Calu3 (cell line): ENCODE measurements at regions not wholly inside any gene's neighbourhood (a gene's known extent, or its start where the extent isn't known, plus 50 kb on each side); places are given as distances from the start of the nearest gene placed in this dataset.

Experiments
- BruUV-seq: library from RNA; stranded (reverse); fragments of 400-500 nt; replicated peaks from 2 replicates; lab custom pipeline; 2021; lab: Mats Ljungman, UMichigan
- CTCF ChIA-PET: fragments of 300-600 bp; sonication (Branson Sonifier 250); formaldehyde crosslinking; loops from one replicate; lab custom pipeline; 2022; ENCODE audit warnings: antibody characterized with exemption; lab: Charles Lee
- DNase-seq: peaks from one replicate; pipeline ENCODE4 v3.0.0; 2022
- H3K27ac Mint-ChIP-seq: one replicate; pipeline ENCODE4 v1.8.0; 2022; ENCODE audit warnings: mixed read lengths; ENCODE audit not compliant: unreplicated experiment
- H3K27me3 Mint-ChIP-seq: one replicate; pipeline ENCODE4 v1.8.0; 2022; ENCODE audit warnings: mixed read lengths; ENCODE audit not compliant: unreplicated experiment
- H3K36me3 Mint-ChIP-seq: one replicate; pipeline ENCODE4 v1.8.0; 2022; ENCODE audit warnings: mild to moderate bottlenecking, moderate library complexity, mixed read lengths; ENCODE audit not compliant: insufficient read depth, unreplicated experiment
- H3K4me1 Mint-ChIP-seq: one replicate; pipeline ENCODE4 v1.8.0; 2022; ENCODE audit warnings: mild to moderate bottlenecking, low read depth, mixed read lengths; ENCODE audit not compliant: unreplicated experiment
- H3K4me3 Mint-ChIP-seq: one replicate; pipeline ENCODE4 v1.8.0; 2022; ENCODE audit warnings: mild to moderate bottlenecking, low read depth, moderate library complexity, mixed read lengths; ENCODE audit not compliant: unreplicated experiment
- H3K9me3 Mint-ChIP-seq: one replicate; pipeline ENCODE4 v1.8.0; 2022; ENCODE audit warnings: low read depth, mixed read lengths; ENCODE audit not compliant: unreplicated experiment
- intact Hi-C: fragments of 100-400 bp; cut with micrococcal nuclease; formaldehyde crosslinking; loops from one replicate; pipeline ENCODE4 v1.10.0; 2022; ENCODE audit not compliant: unreplicated experiment
- TF ChIP-seq, protein P1 (sequence below): fragments of 200-600 bp; IDR thresholded peaks from one replicate; pipeline ENCODE4 v1.8.0; 2022; ENCODE audit warnings: antibody characterized with exemption; ENCODE audit not compliant: unreplicated experiment

DNA sequence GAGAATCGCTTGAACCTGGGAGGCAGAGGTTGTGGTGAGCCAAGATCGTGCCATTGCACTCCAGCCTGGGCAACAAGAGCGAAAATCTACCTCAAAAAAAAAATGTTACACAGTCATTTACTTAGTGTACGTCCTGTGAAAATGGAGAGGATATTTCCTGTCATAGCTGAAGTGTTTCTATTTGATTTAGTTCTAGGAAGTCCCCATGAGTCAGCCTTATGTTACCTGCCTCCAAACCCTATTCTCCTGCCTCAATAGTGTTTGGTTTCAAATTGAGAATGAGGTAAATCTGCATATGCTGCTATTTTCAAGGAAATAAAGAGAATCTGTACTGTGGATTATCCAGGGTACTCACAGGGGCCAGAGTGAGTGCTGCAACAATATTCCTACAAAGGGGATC lies 1284.5 kb upstream of the AUTS2 start:
- Mint-ChIP-seq H3K4me3 (no peak overlapping the region), H3K9me3 (peaks cover 5% of the 10 kb centered on the region), H3K36me3 (no peaks in the 10 kb centered on the region), H3K27ac (no peak overlapping the region), H3K27me3 (no peaks in the 10 kb centered on the region), H3K4me1 (no peaks in the 10 kb centered on the region)
- DNase-seq, result no peak
- CTCF ChIA-PET, result no interaction called here
- intact Hi-C loops, result no loop called here
- no TSS peak for BruUV-seq
- TF ChIP-seq, protein P1, sequence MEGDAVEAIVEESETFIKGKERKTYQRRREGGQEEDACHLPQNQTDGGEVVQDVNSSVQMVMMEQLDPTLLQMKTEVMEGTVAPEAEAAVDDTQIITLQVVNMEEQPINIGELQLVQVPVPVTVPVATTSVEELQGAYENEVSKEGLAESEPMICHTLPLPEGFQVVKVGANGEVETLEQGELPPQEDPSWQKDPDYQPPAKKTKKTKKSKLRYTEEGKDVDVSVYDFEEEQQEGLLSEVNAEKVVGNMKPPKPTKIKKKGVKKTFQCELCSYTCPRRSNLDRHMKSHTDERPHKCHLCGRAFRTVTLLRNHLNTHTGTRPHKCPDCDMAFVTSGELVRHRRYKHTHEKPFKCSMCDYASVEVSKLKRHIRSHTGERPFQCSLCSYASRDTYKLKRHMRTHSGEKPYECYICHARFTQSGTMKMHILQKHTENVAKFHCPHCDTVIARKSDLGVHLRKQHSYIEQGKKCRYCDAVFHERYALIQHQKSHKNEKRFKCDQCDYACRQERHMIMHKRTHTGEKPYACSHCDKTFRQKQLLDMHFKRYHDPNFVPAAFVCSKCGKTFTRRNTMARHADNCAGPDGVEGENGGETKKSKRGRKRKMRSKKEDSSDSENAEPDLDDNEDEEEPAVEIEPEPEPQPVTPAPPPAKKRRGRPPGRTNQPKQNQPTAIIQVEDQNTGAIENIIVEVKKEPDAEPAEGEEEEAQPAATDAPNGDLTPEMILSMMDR, result no peak

DNA sequence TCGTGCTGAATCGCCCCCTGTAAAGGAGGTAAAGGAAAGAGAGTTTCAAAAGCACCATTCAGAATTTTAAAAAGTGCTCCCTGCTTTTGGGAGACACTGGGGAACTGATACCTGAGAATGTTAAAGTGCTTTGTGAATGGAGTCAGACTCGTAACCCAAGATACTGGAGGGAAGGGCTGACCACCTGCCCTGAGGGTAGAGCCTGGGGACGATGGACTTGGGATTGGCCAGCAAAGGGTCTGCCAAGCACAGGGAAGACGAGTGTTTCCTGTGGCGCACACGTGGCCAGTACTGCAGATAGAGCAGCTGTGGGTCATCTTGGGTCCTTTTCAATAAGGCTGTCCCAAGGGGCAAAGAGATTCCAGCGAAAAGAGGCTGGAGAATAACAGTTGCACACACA lies 1284.1 kb upstream of the AUTS2 start:
- H3K27ac Mint-ChIP-seq, result no peak overlapping the region
- H3K36me3 Mint-ChIP-seq, result no peaks in the 10 kb centered on the region
- peaks cover 5% of the 10 kb centered on the region for H3K9me3 Mint-ChIP-seq
- intact Hi-C loops, result no loop called here
- TF ChIP-seq, protein P1, result no peak
- H3K27me3 Mint-ChIP-seq, result no peaks in the 10 kb centered on the region
- CTCF ChIA-PET, result no interaction called here
- no TSS peak for BruUV-seq
- H3K4me1 Mint-ChIP-seq, result no peaks in the 10 kb centered on the region
- H3K4me3 Mint-ChIP-seq, result no peak overlapping the region
- no peak for DNase-seq

DNA sequence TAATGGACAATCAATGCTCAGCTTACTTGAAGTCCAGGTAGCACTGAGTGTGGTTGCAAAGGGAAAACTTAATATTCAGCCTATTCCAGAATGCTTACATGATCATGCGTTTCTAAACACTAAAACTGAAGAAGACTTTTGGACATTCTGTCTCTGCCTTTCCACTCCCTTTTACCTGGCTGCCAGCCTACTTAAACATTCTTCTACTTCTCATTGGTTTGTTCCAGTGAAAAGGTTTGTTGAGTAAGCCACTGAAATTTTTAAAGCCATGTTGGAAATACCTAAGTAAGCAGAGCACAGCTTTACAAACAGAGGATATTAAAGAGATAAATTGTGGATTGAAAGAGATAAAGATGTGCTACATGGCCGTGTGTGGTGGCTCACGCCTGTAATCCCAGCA lies 1280.8 kb upstream of the AUTS2 start:
- no TSS peak for BruUV-seq
- no peaks in the 10 kb centered on the region for H3K4me1 Mint-ChIP-seq
- CTCF ChIA-PET, result no interaction called here
- no peaks in the 10 kb centered on the region for H3K27me3 Mint-ChIP-seq
- TF ChIP-seq, protein P1, result no peak
- H3K4me3 Mint-ChIP-seq, result no peak overlapping the region
- intact Hi-C loops, result no loop called here
- H3K36me3 Mint-ChIP-seq, result no peaks in the 10 kb centered on the region
- DNase-seq, result no peak
- no peak overlapping the region for H3K27ac Mint-ChIP-seq
- H3K9me3 Mint-ChIP-seq, result peaks cover 5% of the 10 kb centered on the region

DNA sequence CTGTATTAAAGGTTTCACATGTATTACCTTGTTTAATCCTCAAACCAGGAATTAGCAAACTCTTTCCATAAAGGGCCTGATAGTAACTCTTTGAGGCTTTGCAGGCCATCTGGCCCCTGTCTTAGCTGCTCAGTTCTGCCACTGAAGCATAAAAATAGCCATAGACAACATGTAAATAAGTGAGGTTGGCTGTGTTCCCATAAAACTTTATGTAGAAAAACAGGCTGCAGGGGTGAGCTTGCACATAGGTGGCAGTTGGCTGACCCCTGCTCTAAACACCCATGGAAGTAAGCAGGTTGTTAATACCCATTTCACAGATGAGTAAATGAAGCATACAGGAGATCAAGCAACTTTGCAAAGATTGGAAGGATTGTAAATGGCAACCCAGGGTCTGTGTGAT lies 1279.2 kb upstream of the AUTS2 start:
- H3K27ac Mint-ChIP-seq, result no peak overlapping the region
- BruUV-seq, result no TSS peak
- no peaks in the 10 kb centered on the region for H3K9me3 Mint-ChIP-seq
- H3K27me3 Mint-ChIP-seq, result no peaks in the 10 kb centered on the region
- DNase-seq, result no peak
- TF ChIP-seq, protein P1, result no peak
- CTCF ChIA-PET, result no interaction called here
- H3K36me3 Mint-ChIP-seq, result no peaks in the 10 kb centered on the region
- no peak overlapping the region for H3K4me3 Mint-ChIP-seq
- H3K4me1 Mint-ChIP-seq, result no peaks in the 10 kb centered on the region
- intact Hi-C loops, result no loop called here
